Ishikawa (cell line): ENCODE measurements at regions not wholly inside any gene's neighbourhood (a gene's known extent, or its start where the extent isn't known, plus 50 kb on each side); places are given as distances from the start of the nearest gene placed in this dataset.

Experiments used
- EGR1 ChIP-seq: IDR thresholded peaks from 2 replicates; pipeline ENCODE4 v1.6.1; 2012
- NFIC ChIP-seq: IDR thresholded peaks from 2 replicates; pipeline ENCODE4 v1.6.1; 2012
- RAD21 ChIP-seq: IDR thresholded peaks from 2 replicates; pipeline ENCODE4 v1.6.1; 2012; ENCODE audit warnings: low read depth
- REST ChIP-seq: IDR thresholded peaks from 2 replicates; pipeline ENCODE4 v1.6.1; 2012; ENCODE audit warnings: low read depth, mild to moderate bottlenecking
- TAF1 ChIP-seq: IDR thresholded peaks from 2 replicates; pipeline ENCODE4 v1.6.1; 2012; ENCODE audit warnings: low read depth, mild to moderate bottlenecking
- TCF12 ChIP-seq: IDR thresholded peaks from 2 replicates; pipeline ENCODE4 v1.6.1; 2012; ENCODE audit warnings: low read depth
- TEAD4 ChIP-seq: IDR thresholded peaks from 2 replicates; pipeline ENCODE4 v1.6.1; 2012

DNA sequence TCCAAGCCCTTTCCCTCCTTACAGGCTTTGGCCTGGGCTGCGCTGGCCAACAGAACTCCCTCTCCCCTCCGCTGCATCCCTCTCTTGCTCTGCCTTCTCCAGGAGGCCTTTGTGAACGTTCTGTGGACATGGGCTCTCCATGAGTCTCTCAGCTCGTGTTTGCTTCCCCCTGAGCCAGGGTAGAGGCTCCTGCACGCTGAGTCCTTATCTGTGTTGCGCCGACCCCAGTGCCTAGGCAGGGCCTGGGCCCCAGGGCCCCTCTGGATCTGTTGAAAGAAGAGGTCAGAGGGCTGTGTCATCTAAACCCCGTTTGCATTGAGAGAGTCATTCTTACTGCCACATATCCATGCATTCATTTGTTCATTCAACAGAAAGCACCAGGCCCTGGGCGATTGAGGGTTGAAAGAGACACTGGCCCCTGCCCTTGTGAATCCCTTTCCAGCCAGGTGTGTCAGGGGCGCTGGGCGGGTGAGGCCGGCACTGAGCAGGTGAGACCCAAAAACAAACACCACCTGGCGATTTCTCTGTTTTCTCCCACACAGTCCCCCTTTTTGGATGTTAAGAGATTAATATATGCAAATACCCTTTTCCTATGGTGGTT is 111.2 kb upstream of the IER5L start:
- TF ChIP-seq REST (no peak), TAF1 (no peak), RAD21 (no peak), NFIC (no peak), EGR1 (no peak), TCF12 (no peak), TEAD4 (no peak)
